A172 (cell line): ENCODE measurements at regions not wholly inside any gene's neighbourhood (a gene's known extent, or its start where the extent isn't known, plus 50 kb on each side); places are given as distances from the start of the nearest gene placed in this dataset.
"Not testable (repeated sequence)": the region's sequence is repeated elsewhere in the genome, so short reads cannot be mapped to it uniquely, and the experiment has no call there.

Source experiments
- DNase-seq: peaks from one replicate; pipeline ENCODE4 v3.0.0-alpha.2; 2015; ENCODE audit warnings: low spot score

DNA sequence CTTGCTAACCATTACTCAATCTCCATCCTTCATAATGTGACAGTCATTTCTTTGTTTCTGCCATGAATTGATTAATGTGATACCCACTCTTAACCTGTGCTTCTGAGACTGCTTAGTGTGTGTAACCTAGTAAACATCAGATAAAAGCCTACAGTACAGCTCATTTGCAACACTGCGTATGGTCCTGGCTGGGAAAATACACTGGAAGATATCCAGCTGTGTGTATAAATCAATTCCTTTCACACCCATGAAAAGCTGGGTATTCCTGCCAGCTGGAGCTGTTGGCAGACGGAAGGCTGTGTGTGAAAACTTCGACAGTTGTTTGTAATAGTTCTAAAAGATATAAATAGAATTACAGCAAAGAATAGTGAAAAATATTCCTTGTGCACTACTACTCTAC lies 509.2 kb downstream of the FRK start:
- DNase-seq = no peak

DNA sequence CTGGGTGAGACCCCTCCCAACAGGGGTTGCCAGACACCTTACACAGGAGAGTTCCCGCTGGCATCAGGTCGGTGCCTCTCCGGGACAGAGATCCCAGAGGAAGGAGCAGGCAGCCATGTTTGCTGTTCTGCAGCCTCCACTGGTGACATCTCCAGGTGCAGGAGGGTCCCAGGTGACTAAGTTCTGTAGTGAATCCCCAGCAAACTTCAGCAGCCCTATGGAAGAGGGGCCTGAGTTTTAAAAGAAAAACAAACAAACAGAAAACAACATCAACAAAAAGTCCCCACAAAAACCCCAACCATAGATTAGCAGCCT lies 515.1 kb downstream of the FRK start:
- DNase-seq = no peak

DNA sequence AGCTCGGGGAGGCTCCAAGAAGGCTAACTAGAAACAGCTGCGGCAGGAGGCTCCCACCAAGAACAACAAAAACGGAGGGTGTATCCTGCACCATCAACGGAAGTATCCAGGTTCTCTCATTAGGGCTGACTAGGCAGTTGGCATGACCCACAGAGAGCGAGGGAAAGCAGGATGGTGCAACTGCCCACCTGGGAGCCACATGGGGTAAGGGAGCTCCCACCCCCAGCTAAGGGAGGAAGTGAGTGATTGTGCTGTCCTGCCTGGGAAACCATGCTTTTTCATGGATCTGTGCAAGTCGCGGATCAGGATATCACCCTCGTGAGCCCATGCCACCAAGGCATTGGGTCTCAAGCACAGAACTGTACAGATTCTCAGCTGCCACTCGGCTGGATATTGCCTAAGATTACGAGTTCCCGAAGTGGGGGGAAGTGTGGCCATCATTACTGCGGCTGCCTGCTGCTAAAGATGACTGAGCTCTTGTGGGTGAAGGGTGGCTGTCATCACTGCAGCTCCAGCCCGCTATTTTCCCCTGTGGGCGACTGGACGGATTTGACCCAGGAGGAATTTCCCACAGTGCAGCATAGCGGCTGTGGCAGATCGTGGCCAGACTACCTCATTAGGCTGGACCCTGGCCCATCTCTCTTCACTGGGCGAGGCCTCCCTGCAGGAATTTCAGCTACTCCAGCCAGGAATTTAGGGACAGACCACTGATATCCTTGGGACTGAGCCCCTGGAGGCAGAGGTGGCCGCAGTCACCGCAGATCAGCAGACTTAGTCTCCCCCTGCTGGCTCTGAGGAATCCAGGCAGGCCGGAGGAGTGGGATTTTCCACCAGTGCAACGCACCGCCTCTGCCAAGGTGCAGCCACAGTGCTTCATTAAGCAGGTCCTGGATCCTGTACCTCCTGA lies 515.7 kb downstream of the FRK start:
- peak; percentile 36 for DNase-seq

DNA sequence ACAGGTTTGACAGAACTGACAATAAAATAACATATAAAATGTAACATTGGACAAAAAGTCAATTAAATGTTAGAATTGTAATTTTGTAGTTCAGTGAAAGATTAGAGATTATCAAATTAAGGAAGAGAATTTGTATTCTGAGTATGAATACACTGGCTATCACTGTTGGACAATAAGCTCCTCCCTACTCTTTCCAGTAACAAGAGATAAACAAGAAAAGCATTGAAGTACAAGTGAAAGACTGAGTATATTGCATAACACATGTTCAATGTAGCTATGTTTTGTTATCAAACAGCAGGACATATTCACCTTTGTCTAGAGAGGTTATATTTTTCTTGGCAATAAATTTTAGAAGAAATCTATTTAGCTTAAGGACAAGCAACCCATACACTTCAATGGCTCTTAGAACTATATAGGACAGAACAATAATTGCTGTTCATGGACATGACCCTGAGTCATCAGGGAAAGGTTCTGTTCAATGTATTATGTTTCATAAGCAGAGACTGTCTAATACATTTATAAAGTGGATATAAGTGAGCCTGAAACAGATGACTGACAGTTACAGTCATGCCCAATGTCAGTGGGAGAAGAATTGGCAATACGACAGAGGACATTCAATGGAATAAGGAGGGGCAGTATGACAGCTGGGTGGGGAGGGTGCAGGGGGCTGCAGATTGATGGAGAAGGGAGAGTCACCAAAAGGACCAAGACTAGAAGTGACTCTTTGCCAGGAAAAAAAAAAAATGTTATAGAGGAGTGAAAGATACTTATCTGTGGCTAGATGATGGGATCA lies 520.4 kb downstream of the FRK start:
- DNase-seq = no peak

DNA sequence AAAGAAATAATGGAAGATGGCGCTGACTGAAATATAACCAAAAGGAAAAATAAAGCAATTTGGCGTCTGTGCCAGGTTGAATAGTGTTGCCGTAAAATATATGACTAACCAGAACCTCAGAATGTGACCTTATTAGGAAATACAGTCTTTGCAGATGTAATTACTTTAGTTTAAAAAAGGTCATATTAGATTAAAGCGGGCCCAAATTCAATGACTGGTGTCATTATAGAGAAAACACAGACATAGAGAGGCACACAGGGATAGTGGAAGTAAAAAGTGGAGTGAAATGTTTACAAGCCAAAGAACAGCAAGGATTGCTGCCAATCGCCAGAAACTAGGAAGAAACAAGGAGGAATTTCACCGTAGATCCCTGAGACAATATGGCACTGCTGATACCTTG lies 521.2 kb downstream of the FRK start:
- no peak for DNase-seq

DNA sequence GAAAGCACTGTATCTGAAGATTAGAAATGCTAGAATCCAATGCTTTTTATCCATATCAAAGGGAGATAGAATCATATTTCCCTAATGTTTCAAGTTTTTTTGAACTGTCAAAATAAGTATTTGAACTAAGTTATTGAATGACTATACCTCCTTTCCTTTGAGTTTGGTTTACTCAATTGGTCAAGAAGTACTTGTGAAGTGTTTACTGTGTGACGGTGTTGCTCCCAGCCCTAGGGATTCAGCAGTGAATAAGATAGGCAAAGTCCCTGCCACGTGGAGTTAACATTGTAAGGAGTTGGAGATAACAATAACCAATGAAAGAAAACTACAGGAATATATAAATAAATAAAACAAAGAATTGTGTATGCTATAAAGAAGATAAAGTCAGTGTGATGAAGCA lies 535.9 kb downstream of the FRK start:
- DNase-seq = no peak

DNA sequence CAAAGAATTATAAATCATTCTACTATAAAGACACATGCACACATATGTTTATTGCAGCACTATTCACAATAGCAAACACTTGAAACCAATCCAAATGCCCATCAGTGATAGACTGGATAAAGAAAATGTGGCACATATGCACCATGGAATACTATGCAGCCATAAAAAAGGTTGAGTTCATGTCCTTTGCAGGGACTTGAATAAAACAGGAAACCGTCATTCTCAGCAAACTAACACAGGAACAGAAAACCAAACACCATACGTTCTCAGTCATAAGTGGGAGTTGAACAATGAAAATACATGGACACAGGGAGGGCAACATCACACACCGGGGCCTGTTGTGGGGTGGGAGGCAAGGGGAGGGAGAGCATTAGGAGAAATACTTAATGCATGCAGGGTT lies 538.9 kb downstream of the FRK start:
- not testable (repeated sequence) for DNase-seq

DNA sequence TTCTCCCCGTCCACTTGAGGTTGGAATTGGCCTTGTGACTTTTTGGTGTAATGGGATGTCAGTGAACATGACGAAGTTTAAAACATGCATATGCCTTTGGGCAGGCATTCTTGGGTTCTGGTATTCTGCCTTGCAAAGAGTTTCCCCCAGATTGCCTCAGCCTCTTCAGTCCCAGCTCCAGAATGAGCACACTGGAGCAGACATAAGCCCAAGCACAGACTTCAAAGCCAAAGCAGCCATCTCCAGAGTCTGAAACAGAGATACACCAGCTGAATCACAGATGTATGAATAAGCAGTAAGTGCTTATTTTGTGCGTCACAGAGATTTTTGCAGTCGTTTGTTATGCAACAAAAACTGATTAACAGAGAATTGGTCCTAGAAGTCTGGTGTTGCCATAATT lies 546.0 kb downstream of the FRK start:
- no peak for DNase-seq

DNA sequence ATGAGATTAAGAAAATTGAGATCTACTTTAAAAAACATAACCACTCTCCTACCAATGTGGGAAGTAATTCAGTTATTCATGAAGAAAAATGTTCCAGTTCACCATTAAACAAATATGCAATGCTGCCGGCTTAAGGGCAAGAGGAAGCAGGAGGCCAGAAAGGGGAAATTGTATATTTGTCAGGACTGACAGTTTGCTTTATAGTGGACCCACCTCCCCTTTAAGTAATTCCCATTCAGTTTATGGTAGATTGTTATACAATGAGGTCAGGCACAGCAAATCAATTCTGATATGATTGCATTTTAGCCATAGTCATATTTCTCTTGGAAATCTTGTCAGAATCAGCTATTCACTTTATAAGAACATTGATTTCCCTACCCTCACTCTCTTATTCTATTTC lies 547.8 kb downstream of the FRK start:
- DNase-seq = no peak

DNA sequence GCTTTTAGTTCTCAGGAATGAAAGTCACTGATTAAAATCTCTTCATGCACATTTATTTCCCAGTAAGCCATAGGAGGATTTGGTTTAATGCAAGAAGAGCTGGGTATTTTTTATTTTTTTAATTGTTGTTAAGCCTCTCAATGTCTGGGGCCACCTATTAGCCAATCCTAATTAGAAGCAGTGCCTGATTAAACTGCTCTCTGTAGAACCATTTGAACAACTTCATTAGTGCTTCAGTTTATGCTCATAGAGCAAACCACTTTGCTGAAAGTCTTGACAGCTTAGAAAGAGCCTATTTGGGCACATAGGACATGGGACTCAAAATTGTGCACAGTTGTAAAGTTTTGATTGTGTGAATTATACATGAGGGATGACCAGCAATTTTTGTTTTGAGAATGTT lies 548.9 kb downstream of the FRK start:
- no peak for DNase-seq

DNA sequence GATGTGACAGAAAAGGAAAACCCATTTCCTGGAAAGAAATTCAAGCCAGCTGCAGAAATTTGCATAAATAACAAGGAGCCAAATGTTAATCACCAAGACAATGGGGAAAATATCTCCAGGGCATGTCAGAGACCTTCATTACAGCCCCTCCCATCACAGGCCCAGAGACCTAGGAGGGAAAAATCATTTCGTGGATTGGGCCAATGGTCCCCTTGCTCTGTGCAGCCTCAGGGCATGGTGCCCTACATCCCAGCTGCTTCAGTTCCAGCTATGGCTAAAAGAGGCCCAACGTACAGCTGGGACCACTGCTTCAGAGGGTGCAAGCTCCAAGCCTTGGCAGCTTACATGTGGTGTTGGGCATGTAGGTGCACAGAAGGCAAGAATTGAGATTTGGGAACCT lies 558.3 kb downstream of the FRK start:
- DNase-seq = not testable (repeated sequence)

DNA sequence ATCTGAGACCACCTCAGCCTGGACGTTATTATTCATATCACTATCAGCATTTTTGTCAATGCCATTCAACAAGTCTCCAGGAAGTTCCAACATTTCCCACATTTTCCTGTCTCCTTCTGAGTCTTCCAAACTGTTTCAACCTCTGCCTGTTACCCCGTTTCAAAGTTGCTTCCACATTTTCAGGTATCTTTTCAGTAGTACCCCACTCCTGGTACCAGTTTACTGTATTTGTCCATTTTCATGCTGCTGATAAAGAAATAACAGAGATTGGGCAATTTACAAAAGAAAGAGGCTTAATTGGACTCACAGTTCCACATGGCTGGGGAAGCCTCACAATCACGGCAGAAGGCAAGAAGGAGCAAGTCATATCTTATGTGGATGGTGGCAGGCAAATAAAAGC lies 565.5 kb downstream of the FRK start:
- DNase-seq = no peak

DNA sequence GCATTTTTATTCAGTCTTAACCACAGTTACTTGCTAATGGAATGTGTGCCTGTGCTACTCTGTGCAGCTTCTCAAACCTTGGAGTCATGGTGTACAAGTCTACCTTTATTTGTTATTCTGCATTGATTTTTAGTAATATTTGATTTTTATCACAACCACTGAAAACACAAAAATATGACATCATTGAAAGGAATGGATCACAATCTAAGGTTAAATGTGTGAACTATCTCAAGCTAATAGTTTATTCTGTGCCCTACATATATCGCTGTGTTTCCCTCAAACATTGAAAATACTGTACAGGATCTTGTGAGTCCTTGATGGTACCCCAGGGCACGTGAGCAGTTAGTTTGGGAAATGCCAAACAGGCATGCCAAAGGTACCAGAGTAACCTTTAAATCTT lies 573.4 kb downstream of the FRK start:
- no peak for DNase-seq

DNA sequence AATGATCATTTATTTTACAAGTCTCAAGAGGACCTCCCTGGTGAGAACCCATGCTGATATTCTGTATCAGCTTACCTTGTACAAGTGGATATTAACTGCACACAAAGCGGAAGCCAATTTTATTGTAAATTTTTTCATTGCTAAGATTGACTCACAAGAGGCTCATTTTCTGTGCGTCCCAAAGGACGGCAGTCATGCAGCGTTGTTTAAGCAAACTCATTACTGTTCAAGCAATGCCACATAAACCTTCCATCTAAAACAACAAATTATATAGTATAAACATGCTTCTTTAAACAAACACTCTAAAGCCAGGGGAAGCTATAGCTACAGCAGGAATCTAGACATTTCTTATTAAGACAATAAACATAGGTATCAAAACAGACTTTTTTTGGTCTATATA lies 575.3 kb downstream of the FRK start:
- no peak for DNase-seq

DNA sequence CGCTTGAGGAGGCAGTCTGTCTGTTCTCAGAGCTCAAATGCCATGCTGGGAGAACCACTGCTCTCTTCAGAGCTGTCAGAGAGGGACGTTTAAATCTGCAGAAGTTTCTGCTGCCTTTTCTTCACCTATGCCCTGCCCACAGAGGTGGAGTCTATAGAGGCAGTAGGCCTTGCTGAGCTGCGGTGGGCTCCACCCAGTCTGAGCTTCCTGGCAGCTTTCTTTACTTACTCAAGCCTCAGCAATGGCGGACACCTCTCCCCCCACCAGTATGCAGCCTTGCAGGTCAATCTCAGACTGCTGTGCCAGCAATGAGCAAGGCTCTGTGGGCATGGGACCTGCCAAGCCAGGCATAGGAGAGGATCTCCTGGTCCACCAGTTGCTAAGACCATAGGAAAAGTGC lies 580.1 kb downstream of the FRK start:
- not testable (repeated sequence) for DNase-seq

DNA sequence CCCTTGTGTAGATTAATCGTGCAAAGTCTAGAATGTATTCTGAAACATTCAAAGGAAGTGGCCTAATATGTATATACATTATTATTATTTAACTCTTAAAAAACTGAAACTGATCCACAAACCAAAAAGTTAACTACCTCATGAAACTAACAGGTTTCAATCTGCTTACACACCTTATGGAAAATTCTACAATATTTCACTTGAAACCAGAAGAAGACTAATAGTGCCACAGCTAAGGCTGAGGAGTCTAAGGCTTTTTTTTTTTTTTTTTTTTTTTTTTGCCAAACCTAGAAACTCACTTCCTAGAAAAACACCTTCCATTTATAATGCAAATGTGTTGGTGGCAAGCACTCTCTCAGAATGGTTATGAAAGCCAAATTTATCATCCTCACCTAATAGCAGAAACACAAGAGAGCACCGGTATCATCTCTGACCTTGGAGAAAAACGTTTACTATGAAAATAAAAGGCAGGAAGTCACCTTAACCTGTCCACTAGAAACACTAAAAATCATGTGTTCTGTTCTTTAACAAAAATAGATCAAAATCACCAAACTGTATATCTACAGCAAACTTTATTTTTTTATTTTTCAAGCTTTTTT lies 586.1 kb downstream of the FRK start:
- DNase-seq = no peak

DNA sequence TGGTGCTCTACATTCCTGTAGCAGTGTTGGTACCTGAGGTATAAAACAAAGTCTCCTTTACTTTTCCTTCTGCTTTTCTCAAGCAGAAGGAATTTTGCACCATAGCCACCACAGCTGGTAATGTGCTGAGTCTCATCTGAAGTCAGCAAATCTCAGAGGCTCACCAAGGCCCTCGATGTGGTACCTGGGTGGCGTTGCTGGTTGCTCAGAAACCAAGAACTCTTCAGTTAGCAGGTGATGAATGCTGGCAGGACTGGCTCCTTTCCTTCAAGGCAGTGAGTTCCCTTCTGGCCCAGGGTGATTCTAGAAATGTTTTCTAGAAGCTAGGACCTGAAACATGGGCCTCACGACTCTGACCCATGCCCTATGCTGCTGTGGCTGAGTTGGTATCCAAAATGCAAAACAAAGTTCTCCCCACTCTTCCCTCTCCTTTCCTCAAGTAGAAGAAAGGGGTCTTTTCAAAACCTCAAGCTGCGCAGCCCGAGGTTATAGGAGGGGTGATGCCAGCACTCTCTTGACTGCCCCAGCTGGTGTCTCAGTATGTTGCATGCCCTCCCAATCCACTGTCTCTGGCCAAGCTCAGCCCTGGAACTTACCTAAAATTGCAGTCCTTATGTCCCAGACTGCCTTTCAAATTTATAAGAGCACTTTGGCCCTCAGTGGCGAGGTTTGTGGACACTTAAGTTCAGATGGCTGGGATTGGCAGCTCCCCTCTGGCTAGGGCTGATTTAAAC lies 592.3 kb downstream of the FRK start:
- DNase-seq = no peak

DNA sequence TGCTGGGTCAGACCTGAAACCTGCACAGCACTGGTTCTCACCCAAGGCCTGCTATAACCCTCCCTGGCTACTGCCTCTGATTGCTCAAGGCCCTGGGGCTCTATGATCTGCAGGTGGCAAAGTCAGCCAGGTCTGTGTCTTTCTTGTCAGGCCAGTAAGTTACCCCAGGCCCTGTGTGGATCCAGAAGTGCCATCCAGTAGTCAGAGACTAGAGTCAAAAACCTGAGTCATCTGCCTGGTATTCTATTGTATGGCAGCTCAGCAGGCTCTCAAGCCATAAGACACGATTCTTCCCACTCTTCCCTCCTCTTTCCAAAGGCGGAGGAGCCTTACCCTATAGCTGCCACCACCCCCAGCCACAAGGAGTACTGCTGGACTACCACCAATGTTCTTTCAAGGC lies 593.0 kb downstream of the FRK start:
- DNase-seq = no peak

DNA sequence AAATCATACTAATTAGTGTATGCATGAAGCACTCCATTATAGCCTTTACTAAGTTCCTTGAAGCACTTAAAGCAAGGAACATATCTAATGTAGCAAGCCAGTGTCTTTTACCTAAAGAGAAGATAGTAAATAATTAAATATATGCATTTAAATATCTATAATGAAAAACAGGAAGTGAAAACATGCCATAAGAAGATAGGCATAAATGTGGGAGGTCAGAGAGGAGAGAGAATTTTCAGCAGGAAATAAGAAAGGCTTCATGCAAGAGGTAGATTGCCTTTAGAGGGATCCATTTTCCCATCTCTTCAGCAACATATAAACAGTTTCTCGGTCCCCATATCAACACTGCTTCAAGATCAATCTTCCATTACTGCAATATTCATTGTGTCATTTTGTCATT lies 599.8 kb downstream of the FRK start:
- no peak for DNase-seq

DNA sequence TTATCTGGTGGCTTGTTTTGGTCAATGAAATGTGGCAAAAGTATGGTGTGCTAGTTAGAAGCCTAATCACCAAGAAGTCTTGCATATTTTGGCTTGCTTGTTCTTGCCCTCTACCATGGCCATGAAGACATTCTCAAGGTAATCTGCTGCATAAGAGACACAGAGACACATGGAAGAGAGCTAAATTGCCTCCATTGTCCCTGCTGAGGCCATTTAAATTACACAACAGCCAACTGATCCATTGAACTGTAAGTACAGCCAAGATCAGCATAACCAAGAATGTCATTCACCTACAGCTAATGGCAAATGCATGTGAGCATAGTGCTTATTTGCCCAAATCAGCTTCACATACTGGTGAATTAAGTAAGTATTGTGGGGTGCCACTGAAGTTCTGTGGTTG lies 603.8 kb downstream of the FRK start:
- DNase-seq = no peak

DNA sequence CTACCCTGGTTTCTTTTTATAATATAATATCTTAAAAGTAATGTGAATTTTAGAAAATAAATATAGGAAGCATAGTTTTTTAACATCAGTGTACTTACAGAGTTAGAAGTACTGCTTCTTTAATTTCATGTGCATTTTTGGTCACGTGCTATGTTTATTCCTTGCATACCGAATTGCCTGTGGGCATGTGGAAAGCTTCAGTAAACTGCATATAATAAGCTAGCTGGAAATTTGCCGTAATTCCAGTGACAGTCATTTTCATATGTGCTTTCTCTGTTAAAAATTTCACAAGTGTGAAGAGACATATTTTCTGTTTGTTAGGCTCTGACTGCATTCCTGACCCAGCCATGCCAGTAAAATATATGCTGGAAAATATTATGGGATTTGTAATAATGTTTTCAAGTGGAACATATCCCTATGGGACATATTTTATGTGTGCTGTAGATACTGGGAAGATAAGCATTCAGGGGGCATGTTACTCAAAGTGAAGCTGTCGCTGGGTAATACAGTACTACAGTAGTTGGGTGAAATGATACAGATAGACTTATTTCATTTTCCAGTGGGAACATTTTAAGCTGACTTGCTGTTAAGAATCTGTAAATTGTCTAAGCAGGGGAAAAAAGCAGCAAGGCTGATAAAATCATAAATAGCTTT lies 616.7 kb downstream of the FRK start:
- DNase-seq = no peak

DNA sequence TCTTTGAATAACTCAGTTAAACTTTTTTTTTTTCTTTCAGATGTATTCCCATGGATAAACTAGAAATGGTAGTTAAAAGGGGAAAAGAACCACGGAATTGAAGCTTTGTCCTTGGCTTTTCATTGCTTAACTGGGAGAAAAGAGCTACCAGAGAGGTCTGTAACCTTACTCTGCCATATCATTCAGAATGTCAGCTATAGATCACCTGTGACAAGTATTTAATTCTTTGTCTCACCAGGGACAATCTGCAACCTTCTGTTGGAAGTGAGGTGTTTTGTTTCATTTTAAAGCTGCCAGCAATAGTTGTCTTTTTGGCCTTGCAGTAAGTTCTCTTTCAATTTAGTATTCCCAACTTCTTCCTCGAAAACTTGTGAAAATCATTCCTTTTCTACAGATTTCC lies 618.4 kb downstream of the FRK start:
- no peak for DNase-seq
